Activated CD4-positive, alpha-beta T cell treated with anti-CD3 and anti-CD28 coated beads, Interleukin-2, amount 10 ng/mL, durations not matched to agents 24 days and 14 days (primary cell): ENCODE measurements at regions not wholly inside any gene's neighbourhood (a gene's known extent, or its start where the extent isn't known, plus 50 kb on each side); places are given as distances from the start of the nearest gene placed in this dataset.

Experiments used
- DNase-seq: peaks from one replicate; pipeline ENCODE4 v3.0.0; 2022
- H3K27ac Mint-ChIP-seq: one replicate; pipeline ENCODE4 v1.8.0; 2022; ENCODE audit warnings: mild to moderate bottlenecking, mixed read lengths
- H3K27me3 Mint-ChIP-seq: one replicate; pipeline ENCODE4 v1.8.0; 2022; ENCODE audit warnings: mixed read lengths
- H3K36me3 Mint-ChIP-seq: one replicate; pipeline ENCODE4 v1.8.0; 2022; ENCODE audit warnings: low read depth, mild to moderate bottlenecking, mixed read lengths
- H3K4me1 Mint-ChIP-seq: one replicate; pipeline ENCODE4 v1.8.0; 2021; ENCODE audit warnings: mixed read lengths
- H3K4me3 Mint-ChIP-seq: one replicate; pipeline ENCODE4 v1.8.0; 2022; ENCODE audit warnings: mild to moderate bottlenecking, moderate library complexity, mixed read lengths
- H3K9me3 Mint-ChIP-seq: one replicate; pipeline ENCODE4 v1.8.0; 2021; ENCODE audit warnings: mixed read lengths
- intact Hi-C: fragments of 100-400 bp; cut with micrococcal nuclease; formaldehyde crosslinking; loops from one replicate; pipeline ENCODE4 v1.15.1; 2023

DNA sequence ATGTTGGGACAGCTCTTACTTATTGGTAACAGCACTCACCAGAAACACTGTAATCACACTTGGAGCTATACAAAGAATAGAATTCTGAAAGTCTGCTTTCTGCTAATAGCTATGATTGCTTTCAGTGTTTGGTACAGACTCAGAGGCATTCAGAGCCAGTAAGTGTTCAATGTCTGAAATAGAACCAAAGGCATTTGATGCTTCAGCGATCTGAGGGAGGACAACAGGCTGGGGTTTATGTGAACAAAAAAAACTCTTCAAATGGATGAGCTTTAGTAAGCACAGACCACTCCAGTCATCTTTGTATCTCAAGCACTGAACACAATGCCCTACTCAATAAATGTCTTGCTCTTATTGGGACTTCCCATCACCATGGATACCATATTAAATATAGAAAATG is 322.8 kb upstream of the GRM3 start:
- Mint-ChIP-seq H3K27me3 (no peaks in the 10 kb centered on the region), H3K4me3 (no peak overlapping the region), H3K36me3 (no peaks in the 10 kb centered on the region), H3K4me1 (no peaks in the 10 kb centered on the region), H3K27ac (no peak overlapping the region), H3K9me3 (no peaks in the 10 kb centered on the region)
- intact Hi-C loops: no loop called here
- DNase-seq: no peak

DNA sequence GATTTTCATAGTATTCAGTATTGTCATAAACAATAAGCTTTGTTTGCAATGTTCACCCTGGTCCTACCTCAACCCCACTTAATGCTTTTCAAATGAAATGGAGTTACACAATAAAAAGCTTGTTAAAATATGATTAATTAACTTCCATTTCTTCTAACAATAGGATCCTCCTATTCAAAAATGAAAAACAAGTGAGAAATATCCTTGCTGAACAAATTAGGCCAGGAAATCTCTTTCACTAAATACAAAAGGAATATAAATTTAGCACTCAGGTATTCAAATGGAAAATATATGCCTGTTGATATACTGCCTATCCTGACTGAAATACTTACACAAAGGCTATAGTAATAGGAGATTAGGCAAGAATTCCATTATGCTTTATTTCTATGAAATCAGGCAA is 323.4 kb upstream of the GRM3 start:
- Mint-ChIP-seq H3K4me1 (no peaks in the 10 kb centered on the region), H3K27me3 (no peaks in the 10 kb centered on the region), H3K4me3 (no peak overlapping the region), H3K9me3 (no peaks in the 10 kb centered on the region), H3K27ac (no peak overlapping the region), H3K36me3 (no peaks in the 10 kb centered on the region)
- intact Hi-C loops: no loop called here
- DNase-seq: no peak

DNA sequence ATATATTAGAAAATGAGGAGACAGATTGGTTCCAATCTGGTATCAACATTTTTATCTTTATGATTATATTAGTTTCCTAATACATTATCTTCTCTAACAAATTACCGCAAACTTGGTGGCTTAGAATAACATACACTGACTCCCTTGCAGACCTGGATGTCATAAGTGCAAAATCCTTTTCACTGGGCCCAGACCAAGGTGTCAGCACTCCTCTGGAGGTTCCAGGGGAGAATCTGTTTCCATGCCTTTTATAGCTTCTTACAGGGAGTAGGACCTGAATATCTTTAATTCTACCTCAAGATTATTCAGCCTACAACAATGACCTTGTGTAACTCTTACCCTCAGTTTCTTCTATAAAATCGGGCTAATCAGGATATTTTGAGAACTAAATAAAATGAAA is 329.9 kb upstream of the GRM3 start:
- Mint-ChIP-seq H3K27me3 (no peaks in the 10 kb centered on the region), H3K9me3 (no peaks in the 10 kb centered on the region), H3K4me3 (no peak overlapping the region), H3K27ac (no peak overlapping the region), H3K4me1 (no peaks in the 10 kb centered on the region), H3K36me3 (no peaks in the 10 kb centered on the region)
- intact Hi-C loops: no loop called here
- no peak for DNase-seq

DNA sequence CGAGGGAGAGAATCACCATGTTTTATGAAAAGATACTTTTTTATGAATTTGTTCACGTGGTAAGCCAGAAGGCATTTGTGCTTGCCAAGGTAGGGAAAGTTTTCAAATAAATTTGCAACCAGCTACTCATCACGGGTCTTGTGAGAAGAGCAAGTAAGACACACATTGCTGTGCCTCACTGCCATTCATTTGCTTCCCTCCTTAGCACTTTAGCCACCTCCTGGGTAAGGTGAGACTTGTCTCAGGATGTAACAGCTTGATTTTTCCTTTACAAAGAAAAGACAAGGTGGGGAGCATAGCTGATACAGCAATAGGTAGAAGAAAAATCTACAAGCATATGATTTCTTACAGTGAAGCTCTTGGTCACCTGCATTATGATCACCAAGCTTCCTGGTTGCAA is 342.4 kb upstream of the GRM3 start:
- Mint-ChIP-seq H3K36me3 (no peaks in the 10 kb centered on the region), H3K9me3 (peaks cover 3% of the 10 kb centered on the region), H3K27me3 (no peaks in the 10 kb centered on the region), H3K4me1 (no peaks in the 10 kb centered on the region), H3K4me3 (no peak overlapping the region), H3K27ac (no peak overlapping the region)
- DNase-seq: no peak
- intact Hi-C loops: no loop called here

DNA sequence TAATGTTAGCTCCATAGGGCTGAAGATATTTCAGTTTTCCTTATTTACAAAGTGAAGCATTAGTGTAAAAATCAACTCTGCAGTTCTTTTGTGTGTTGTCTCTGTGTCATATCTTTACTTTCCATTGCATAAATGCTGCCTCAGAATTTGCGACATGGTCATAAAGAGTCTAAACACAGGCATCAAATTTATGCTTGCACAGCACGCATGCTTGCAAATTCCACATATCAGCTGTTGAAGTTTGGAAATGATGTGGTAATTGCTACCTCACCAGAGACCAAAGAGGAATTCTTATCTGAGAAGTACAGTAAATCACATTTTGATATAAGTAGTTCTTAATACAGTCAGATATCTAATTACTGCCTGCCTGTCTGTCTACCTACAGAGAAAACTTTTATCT is 348.2 kb upstream of the GRM3 start:
- H3K4me3 Mint-ChIP-seq: no peak overlapping the region
- H3K27me3 Mint-ChIP-seq: no peaks in the 10 kb centered on the region
- H3K4me1 Mint-ChIP-seq: no peaks in the 10 kb centered on the region
- H3K36me3 Mint-ChIP-seq: no peaks in the 10 kb centered on the region
- no peak for DNase-seq
- intact Hi-C loops: no loop called here
- H3K27ac Mint-ChIP-seq: no peak overlapping the region
- H3K9me3 Mint-ChIP-seq: peaks cover 3% of the 10 kb centered on the region

DNA sequence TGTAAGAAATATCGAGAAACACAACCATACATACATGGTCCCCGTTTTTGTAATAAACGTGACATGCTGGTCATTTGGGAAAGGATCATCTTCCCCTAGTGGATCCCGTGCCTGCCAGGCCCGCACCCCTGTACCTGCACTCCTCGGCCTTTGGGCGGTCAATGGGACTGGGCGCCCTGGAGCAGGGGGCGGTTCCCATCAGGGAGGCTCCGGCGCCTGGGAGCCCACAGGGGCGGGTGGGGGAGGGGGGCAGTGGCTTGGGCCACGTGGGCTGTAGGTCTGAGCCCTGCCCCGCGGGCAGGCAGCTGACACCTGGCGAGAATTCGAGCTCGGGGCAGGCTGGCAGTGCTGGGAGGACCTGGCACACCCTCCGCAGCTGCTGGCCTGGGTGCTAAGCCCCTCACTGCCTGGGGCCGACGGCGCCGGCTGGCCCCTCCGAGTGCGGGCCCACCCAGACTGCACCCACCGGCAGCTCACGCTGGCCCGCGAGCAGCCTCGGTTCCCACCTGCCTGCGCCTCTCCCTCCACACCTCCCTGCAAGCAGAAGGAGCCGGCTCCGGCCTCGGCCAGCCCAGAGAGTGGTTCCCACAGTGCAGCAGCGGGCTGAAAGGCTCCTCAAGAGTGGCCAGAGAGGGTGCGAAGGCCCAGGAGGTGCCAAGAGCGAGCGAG is 361.6 kb upstream of the GRM3 start:
- intact Hi-C loops: no loop called here
- H3K9me3 Mint-ChIP-seq: no peaks in the 10 kb centered on the region
- no peaks in the 10 kb centered on the region for H3K4me1 Mint-ChIP-seq
- no peaks in the 10 kb centered on the region for H3K27me3 Mint-ChIP-seq
- H3K27ac Mint-ChIP-seq: no peak overlapping the region
- DNase-seq: no peak
- H3K36me3 Mint-ChIP-seq: no peaks in the 10 kb centered on the region
- no peak overlapping the region for H3K4me3 Mint-ChIP-seq

DNA sequence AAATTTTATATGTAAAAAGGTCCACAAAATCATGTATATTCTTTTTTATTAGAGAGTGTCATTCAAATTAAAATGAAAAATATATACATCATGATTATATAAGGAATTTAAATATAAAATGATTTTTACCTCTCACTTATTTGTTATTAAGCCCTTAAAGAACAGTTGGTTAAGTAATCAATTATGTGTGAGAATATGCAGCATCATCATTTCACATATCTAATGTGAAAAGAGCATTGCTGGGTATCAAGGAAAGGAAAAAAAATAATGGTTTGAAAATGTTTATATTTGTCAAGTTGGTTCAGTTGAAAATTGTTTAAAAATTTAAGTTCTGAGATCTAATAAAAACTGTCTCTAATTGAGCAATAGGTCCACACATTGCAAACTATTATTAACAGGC is 363.6 kb upstream of the GRM3 start:
- Mint-ChIP-seq H3K9me3 (peaks cover under 1% of the 10 kb centered on the region), H3K4me3 (no peak overlapping the region), H3K27me3 (no peaks in the 10 kb centered on the region), H3K36me3 (no peaks in the 10 kb centered on the region), H3K27ac (no peak overlapping the region), H3K4me1 (no peaks in the 10 kb centered on the region)
- no peak for DNase-seq
- intact Hi-C loops: no loop called here

DNA sequence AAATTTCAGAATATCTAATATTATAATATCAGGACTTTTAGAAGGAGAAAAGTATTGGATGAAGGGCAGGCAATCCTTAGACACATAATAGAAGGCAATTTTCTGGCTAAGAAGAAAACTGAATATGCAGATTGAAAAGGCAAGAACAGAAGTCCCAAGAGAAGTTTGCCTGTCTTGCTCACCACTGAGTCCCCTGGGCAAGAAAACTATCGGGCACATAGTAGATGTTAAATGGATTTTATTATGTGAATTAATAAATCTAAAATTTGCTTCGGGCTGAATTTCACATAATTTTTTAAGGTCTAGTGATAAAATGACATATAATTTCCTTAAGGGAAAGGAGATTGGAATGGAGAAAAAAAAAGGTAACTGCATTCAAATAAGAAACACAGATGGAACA is 380.9 kb upstream of the GRM3 start:
- Mint-ChIP-seq H3K4me3 (no peak overlapping the region), H3K27me3 (no peaks in the 10 kb centered on the region), H3K9me3 (peaks cover 7% of the 10 kb centered on the region), H3K4me1 (no peaks in the 10 kb centered on the region), H3K27ac (no peak overlapping the region), H3K36me3 (no peaks in the 10 kb centered on the region)
- no peak for DNase-seq
- intact Hi-C loops: no loop called here

DNA sequence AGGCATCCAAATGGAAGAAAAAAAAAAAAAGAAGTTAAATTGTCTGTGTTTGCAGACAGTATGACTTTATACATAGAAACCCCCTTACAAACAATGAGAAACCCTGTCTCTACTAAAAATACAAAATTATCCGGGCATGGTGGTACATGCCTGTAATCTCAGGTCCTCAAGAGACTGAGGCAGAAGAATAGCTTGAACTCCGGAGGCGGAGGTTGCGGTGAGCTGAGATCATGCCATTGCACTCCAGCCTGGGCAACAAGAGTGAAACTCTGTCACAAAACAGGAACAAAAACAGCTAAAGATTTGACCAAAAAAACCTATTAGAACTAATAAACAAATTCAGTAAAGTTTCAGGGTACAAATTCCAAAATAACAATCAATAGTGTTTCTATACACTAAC is 385.8 kb upstream of the GRM3 start:
- no peaks in the 10 kb centered on the region for H3K36me3 Mint-ChIP-seq
- H3K4me1 Mint-ChIP-seq: no peaks in the 10 kb centered on the region
- intact Hi-C loops: no loop called here
- peaks cover 3% of the 10 kb centered on the region for H3K9me3 Mint-ChIP-seq
- no peak for DNase-seq
- H3K27ac Mint-ChIP-seq: no peak overlapping the region
- H3K27me3 Mint-ChIP-seq: no peaks in the 10 kb centered on the region
- H3K4me3 Mint-ChIP-seq: no peak overlapping the region

DNA sequence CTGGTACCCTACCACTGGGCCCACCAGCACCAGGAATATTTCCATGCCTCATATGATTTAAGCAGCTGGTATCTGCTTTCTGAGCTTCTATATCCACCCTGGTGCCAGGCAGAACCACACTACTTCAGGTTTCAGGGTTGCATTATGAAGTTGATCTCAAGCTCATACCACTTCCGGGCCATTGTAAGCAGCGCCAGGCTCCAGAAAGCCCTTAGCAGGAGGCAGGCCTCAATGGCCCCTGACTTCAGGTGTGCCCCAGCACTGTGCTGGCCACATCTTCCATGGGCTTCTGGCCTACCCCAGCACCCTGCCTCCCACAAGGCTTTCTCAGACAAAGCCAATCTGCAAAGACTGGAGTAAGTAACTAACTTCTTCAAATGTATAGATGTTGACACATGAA is 391.3 kb upstream of the GRM3 start:
- Mint-ChIP-seq H3K27me3 (no peaks in the 10 kb centered on the region), H3K9me3 (no peaks in the 10 kb centered on the region), H3K4me1 (no peaks in the 10 kb centered on the region), H3K36me3 (no peaks in the 10 kb centered on the region), H3K27ac (no peak overlapping the region), H3K4me3 (no peak overlapping the region)
- no peak for DNase-seq
- intact Hi-C loops: no loop called here

DNA sequence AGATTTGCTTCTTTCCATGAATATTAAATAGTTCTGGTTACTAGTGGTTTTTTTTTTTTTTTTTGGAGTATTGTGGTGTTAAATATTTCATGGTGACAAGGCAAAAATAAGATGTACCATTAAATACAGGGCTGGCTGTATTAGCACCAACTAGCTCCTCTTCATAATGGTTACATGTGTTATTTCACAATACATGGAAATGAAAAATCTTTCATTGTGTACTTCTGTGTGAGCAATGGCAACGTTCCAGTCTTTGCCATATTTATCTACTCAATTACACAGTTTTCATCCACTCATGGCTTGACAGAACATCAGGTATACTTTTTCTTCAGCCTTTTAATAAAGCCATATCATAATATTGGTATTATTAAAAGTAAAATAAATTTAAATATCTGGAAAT is 394.7 kb upstream of the GRM3 start:
- no peaks in the 10 kb centered on the region for H3K36me3 Mint-ChIP-seq
- H3K4me3 Mint-ChIP-seq: no peak overlapping the region
- no peak overlapping the region for H3K27ac Mint-ChIP-seq
- no peaks in the 10 kb centered on the region for H3K9me3 Mint-ChIP-seq
- intact Hi-C loops: no loop called here
- H3K27me3 Mint-ChIP-seq: no peaks in the 10 kb centered on the region
- H3K4me1 Mint-ChIP-seq: no peaks in the 10 kb centered on the region
- DNase-seq: no peak

DNA sequence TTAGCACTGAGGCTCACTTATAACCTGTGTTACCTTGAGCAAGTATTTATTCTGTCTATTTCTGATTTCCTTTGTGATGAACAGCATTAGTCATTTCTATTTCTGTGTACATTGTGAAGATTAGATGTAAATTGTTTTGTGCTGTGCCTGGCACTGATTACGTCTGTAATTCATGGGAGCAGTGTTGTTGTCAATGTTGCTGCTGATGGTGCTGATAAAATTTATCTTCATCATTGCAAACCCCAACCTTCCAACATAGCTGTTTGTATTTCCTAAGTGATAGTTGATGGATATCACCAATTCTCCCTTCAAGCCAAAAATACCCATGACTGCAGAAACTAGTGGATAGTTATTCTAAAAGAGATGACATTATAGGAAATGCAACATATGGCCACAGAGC is 400.5 kb upstream of the GRM3 start:
- H3K9me3 Mint-ChIP-seq: no peaks in the 10 kb centered on the region
- no peaks in the 10 kb centered on the region for H3K27me3 Mint-ChIP-seq
- H3K27ac Mint-ChIP-seq: no peak overlapping the region
- DNase-seq: no peak
- H3K4me1 Mint-ChIP-seq: no peaks in the 10 kb centered on the region
- intact Hi-C loops: no loop called here
- H3K4me3 Mint-ChIP-seq: no peak overlapping the region
- no peaks in the 10 kb centered on the region for H3K36me3 Mint-ChIP-seq

DNA sequence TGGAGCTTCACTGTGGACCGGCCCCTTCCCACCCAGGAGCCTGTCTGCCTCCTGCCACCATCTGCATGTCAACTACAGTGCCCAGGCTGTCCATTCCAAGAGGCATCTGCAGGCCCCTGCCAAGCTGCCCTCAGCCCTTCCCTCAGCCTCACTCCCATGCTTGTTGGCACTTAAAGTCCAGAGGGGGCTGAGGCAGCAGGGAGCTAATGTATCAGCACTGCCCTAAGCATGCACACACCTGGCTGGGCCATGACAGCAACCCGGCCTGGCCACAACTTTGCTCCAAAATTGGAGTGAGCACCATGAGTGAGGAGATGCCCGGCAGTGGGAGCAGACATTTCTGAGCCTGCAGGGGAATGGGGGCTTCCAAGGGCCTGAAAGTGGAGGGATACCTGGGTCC is 417.5 kb upstream of the GRM3 start:
- Mint-ChIP-seq H3K36me3 (no peaks in the 10 kb centered on the region), H3K4me3 (no peak overlapping the region), H3K9me3 (peaks cover 6% of the 10 kb centered on the region), H3K27me3 (no peaks in the 10 kb centered on the region), H3K27ac (no peak overlapping the region), H3K4me1 (no peaks in the 10 kb centered on the region)
- no peak for DNase-seq
- intact Hi-C loops: no loop called here

DNA sequence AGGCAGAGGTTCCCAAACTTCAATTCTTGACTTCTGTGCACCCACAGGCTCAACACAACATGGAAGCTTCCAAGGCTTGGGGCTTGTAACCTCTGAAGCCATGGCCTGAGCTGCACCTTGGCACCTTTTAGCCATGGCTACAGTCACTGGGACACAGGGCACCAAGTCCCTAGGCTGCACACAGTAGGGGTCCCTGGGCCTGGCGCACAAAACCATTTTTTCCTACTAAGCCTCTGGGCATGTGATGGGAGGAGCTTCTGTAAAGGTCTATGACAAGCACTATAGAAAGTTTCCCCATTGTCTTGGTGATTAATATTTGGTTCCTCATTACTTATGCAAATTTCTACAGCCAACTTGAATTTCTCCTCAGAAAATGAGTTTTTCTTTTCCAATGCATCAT is 420.9 kb upstream of the GRM3 start:
- Mint-ChIP-seq H3K9me3 (peaks cover 12% of the 10 kb centered on the region), H3K27ac (no peak overlapping the region), H3K4me3 (no peak overlapping the region), H3K36me3 (no peaks in the 10 kb centered on the region), H3K4me1 (no peaks in the 10 kb centered on the region), H3K27me3 (no peaks in the 10 kb centered on the region)
- DNase-seq: no peak
- intact Hi-C loops: no loop called here

DNA sequence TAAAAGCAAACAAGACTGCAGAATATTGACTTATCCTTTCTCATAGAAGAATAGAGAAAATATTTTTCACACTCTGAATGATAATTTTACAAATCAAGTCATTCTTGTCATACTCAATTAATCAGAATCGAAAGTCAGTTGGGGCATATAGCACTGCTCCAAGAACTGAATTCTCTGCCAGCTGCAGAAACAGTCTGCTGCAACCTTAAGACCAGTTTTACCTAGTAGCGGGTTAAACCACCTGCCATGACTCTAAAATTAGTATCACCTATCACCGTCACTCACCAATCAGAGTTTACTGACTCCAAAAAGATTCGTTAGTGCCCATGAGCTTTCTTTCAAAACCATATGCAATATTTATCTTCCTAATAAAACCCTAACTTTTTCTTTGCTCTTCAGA is 429.0 kb upstream of the GRM3 start:
- intact Hi-C loops: no loop called here
- H3K36me3 Mint-ChIP-seq: no peaks in the 10 kb centered on the region
- no peak overlapping the region for H3K4me3 Mint-ChIP-seq
- no peak for DNase-seq
- no peaks in the 10 kb centered on the region for H3K4me1 Mint-ChIP-seq
- no peaks in the 10 kb centered on the region for H3K9me3 Mint-ChIP-seq
- no peak overlapping the region for H3K27ac Mint-ChIP-seq
- H3K27me3 Mint-ChIP-seq: no peaks in the 10 kb centered on the region
